NCI-H1417 (cell line): ENCODE measurements at regions not wholly inside any gene's neighbourhood (a gene's known extent, or its start where the extent isn't known, plus 50 kb on each side); places are given as distances from the start of the nearest gene placed in this dataset.
A peak's percentile ranks its signal among the peaks of the same experiment; 100 is the strongest.

Experiments used
- DNase-seq, 3 experiments: peaks; one replicate each; lab custom pipeline; 2025; lab: John Stamatoyannopoulos, UW

DNA sequence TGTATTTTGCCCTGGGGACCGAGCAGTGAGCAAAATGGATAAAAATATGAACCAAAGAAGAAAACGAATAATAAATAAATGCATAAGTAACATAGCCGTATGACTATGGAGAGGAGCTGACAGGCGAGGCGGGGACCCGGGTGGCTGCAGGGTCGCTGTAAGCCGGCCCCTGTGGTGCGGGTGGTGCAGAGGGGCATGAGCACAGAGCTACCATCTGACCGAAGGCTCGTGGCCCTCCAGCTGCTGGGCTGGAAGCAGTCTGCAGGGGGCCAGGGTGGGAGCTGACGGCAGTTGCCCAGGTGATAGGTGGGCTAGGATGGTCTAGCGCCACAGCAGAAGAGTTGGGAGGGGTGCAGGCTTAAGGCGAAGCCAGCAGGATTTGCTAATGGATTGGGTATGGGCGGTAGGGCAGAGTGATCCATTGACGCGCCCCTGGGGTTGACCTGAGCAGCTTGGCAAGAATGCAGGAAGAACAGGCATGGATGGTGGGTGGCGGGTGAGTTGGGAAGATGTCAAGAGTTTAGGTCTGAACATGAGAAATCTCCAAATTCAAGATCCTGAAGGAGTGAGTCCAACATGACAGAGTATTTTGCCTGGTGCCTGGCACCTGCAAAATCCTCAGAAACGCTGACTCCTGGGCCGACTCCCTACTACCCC is 228.0 kb downstream of the FOXL1 start:
- no peak for DNase-seq

DNA sequence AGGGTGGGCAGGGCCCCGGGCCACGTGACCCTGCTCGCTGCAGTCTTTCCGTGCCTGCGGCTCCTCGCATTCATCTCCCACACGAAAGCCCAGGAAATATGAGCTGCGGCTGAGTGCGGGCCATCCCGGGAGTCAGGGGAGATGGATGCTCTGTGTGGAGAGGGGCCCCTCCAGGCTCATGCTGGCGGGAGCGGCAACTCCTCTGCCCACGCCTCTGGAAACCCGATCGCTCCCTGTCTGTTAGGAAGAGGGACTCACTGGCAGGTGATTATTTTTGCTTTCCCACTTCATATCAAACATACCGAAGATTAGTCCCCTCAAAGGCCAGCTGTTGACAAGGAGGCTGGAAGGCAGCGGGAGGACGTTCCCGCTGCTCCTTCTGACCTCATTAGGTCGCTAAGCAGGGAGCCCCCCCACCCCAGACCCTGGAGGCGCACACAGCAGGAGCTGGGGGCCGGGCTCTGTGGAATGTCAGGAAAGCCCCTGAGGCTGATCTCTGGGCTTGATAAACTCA is 228.5 kb downstream of the FOXL1 start:
- peak in 1 of 3 experiments; percentile 19 for DNase-seq

DNA sequence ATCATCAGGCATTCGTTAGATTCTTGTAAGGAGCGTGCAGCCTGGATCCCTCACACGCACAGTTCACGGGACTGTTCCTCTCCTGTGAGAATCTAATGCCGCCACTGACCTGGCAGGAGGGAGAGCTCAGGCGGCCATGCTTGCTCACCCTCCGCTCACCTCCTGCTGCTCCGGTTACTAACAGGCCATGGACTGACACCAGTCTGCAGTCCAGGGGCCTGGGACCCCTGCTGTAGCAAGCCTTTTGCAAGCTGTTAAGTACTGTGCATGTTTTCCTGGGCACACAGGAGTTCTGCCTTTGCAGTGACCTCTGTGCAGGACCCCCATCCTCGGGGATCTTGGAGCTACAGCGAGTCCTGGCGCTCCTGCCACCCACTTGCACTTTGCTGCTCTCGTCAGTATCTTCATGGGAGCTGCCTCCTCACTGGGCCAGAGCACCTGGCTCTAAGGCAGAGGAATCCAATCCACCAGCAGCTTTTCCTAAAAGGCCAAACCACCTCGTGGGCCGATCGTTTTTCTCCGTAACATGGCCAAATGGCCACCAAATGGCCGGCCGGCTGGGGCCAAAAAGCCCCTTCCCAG is 230.6 kb downstream of the FOXL1 start:
- DNase-seq: no peak

DNA sequence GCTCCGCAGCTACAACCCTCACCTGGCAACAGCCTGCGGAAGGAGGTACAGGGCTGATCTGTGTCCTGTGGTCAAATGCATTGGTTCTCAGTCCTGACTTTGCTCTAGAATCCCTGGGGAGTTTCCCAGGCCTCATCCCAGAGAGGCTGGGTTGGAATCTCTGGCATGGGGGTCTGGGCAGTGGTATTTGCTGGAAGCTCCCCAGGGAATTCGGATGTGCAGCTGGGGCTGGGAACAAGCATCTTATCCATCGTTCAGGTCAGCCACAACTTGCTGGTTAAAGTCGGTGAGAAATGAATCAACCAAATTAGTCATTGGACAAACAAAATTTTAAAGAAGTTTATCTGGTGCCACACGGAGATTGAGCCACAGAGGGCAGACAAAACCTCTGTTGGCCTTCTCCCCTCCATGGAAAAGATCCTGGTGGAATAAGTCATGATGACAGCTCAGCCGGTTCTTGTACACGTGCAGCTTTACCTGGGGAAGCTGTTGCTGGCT is 231.2 kb downstream of the FOXL1 start:
- no peak for DNase-seq

DNA sequence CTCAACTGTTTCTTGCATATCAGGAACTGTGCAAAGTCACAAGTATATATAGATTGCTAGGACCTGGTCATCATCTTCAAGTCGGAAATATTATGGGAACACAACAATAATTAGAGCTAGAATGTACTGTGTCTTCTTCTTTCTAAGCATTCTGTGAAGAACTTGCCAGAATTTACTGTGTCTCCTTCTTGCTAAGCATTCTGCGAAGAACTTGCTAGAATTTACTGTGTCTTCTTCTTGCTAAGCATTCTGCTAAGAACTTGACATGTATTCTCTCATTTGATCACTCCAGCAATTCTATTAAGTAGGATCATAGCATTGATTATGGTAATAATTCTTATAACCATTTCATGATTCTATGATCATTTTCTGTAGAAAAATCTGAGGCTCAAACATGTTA is 231.7 kb downstream of the FOXL1 start:
- no peak for DNase-seq

DNA sequence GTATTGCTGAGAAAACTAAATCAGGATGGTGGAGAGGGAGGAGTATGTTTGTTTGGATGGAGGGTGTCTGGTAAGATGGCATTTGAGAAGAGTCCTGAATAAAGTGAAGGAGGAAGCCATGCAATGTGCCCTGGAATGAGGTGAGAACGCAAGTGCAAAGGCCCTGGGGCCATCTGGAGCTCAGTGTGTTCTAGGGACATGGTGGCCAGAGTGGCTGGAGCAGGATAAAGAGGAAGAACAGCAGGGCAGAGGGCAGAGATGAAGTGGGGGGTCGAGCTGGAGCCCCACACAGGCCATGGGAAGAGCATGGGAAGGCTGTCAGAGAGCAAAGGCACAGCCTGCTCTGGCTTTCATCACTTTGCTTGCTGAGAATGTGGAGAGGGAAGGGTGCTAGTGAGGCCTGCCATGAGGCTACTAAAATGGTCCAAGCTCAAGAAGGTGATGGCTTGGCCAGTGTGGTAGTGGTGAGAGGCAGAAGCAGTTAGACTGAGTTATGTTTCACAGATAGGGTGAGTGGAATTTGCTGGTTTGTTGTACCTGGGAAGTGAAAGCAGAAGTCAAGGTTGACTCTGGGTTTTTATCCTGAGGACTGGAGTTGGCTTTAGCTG is 234.1 kb downstream of the FOXL1 start:
- DNase-seq: no peak

DNA sequence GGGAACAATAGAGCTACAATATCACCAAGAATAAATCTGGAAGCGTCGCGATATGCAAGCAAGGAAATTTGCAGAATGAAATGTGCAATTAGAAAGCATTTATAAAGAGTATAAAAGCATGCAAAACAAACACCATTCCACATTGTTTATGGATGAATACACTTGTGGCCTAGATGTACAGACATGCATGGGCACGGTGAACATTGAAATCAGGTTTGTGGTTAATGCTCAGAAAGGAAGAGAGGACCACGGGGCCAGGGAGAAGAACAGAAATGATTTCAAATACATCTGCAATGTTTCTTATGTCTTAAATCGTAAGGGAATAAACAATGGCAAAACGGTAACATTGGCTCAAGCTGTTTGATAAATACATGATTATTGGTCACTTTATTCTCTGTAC is 235.9 kb downstream of the FOXL1 start:
- DNase-seq: no peak

DNA sequence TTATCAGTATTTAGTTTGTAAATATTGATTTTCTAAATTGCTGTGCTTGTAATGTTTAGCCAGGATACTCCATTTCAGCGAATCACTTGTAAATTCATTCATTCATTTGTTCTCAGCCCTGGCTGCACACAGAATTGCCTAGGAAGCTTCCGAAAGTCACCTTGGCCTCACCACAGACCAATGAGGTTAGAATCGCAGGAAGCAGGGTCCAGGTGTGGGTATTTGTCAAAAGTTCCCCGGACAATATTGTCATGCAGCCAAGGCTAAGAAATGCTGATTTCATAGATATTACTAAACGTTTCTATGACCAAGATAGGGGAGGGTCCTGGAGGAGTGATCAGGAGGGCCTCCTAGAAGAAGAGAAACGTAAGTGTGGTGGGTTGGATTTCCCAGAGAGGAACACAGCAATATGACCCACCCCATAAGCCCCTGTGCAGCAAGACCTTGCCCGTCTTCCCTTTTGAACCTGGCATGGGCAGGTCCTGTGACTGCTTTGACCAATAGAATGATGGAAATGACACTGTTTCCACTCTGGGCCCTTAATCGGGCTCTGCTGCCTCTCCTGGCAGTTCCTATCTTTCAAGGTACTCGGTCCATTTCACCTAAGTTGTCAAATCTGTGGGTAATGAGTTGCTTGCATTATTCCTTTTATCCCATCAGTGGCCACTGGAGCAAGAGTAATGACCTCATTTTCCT is 238.7 kb downstream of the FOXL1 start:
- DNase-seq: no peak

DNA sequence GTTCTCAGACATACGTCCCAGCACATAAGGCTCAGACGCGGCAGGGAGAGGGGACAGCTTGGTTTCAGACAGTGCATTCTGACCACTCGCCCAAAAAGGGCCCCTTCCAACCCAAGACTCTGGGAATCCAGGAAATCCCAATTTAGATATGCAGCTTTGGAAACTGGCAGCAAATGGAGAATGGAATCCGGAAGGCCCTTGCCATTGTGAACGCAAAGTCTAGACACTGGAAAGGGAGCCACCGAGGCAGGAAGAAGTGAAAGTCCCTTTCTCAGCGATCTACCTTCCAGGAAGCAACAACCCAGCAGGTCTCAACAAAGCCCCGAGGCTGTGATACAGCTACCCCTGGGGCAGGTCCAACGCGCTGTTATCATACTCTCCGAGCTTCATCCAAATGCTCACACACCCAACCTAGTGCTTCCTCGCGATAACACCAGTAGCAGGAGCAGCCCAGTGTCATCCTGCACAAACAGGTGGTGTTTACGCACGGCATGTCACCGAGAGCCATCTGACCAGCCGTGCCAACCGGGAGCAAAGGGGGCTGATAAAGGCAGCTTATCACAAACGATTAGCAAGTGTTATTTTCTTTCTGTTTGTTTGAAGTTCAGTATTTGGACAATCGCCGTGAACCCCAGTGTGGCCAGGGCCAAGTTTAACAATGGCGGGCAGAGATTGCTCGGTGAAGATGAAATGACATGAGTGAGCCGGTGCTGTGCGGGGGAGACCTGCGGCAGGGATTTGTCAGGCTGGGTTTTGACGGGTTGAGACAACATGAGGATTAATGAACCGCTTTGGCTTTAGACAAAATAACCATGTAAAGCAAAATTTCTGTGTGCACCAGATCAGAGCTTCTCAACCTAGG is 240.6 kb downstream of the FOXL1 start:
- peak in 1 of 3 experiments; percentile 33 for DNase-seq

DNA sequence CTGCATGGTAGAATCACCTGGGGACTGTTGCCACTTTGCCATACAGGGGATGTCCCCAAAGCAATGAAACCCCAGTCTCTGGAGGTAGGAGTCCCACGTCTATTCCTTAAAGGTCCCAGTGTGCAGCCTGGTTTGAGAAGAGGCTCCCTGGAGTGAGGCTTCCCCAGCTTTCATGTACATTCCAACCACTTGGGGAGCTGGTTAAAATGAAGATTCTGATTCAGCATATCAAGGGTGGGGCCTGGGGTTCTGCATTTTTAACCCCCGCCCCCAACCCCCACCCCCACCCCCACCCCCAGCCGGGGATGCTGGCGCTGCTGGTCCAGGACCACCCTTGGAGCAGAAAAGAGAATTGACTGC is 241.2 kb downstream of the FOXL1 start:
- DNase-seq: no peak

DNA sequence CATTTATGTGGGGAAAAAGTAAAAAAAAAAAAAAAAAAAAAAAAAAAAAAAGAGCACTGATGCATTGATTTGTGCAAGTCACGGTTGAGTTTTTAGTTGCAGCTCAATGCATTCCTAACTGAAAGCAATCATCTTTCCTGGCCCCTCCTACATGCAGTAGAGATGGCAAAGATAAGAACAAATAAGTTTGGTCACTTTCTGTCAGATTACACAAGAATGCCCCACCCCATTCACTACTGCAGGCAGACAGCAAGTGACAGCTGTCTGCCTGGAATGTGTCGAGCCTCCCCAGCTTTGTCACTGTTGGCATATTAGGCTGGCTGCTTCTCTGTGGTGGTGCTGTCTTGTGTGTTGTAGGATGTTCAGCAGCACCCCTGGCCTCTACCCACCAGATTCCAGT is 243.5 kb downstream of the FOXL1 start:
- no peak for DNase-seq

DNA sequence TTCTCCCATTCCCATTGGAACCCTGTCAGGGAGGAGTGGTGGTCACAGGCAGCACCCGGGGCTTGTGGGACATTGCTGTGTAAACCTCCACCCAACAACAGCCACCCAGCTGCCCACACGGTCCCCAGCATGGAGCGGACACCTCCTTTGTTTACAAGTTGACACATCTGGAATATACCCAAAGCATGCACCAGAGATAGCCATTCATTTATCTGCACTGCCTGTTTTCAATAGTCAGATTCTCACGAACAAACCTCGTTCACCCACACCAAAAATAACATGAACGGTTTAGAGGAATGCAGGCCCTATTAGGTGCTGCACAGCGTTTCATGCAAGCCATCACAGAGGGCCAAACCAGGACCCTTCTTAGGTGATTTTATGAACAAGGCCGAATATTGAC is 244.8 kb downstream of the FOXL1 start:
- DNase-seq: no peak

DNA sequence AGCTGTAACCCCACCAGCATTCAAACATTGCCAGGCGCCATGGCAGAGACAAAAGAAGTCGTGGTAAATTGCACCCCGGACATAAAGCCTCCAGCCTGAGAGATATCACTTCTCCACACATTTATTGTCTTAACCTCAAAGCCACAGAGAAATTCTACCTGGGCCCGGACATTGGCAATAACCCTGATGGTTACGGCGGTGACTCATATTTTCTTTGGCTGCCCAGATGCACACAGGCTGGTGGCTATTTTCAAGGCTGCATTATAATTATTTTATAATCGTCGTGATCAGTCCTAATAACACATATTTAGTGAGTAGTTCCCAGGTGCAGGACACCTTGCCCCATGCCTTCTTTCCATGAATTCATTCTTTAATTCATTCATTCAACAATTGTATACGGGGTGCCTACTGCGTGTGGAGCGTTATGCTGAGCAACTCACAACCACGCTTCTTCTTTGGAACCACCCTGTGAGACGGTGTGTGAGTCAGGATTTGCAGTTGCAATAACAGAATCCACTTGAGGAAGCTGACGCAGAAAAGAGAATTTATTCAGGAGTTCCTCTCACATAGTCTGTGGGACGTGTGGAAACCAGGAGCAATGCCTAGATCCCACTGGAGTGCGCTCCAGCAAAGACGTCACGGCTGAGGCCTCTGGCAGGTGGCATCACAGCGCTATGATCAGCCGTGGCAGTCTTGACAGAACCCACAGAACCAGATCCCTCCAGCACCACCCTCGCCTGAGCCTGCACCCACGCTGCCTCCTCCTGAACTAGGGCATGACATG is 245.7 kb downstream of the FOXL1 start:
- no peak for DNase-seq

DNA sequence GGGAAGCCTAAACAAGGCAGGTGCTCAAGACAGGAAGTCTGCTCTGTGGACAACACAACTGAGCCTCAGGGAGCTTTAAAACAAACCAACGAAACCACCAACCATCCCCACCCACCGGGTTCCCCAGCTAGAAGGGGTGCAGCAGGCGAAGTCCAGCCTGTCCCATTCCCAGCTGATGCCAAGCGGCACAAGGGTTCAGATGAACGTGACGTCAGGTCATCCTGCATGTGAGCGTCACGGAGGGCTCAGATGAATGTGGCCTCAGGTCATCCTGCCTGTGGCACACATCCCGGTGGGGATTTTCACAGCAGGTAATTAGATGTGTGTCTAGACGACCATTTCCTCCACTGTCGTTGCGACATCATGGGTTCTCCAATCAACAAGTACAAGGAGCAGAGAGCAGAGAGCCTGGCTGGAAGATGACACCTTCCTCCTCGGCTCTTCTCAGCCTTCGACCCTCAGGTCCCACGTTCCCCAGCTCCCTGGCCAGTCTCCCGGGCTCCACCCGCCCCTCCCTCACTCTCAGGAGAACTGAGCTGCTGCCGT is 246.5 kb downstream of the FOXL1 start:
- peak in 1 of 3 experiments; percentile 43 for DNase-seq

DNA sequence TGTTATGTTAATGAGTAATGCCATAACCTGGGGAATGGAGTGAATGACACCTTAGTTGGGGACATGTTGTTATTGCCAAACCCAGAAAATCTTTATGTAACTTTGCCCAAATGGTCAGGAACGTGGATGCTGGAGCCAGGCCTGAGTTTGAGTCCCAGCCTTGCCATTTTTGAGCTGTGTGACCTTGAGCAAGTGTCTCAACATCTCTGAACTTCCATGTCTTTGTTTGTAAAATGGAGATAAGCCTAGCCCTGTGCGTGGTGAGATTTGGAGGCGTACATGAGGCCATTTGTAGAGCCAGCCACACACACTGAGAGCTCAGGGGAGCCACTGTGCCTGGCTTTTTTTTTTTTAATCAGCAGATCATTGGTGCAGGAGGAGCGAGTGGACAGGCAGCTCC is 247.3 kb downstream of the FOXL1 start:
- DNase-seq: no peak

DNA sequence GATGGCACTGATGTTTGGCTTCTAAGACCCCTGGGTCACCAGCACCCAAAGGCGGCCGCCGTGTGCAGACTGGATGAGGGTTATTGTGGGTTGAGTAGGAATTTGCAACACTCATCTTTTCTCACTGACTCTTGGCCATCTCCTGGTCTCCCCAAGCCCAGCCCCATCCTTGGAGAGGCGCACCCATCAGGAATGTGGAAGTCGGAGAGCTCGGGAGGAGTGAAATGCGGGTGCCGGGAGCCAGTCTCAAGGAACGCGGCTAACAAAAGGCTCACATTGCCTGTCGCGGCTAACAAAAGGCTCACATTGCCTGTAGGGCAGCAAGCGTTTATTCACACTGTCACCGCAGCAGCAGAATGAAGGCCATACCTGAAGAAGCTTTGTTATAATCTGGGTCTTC is 248.6 kb downstream of the FOXL1 start:
- peak in 1 of 3 experiments; percentile 12 for DNase-seq

DNA sequence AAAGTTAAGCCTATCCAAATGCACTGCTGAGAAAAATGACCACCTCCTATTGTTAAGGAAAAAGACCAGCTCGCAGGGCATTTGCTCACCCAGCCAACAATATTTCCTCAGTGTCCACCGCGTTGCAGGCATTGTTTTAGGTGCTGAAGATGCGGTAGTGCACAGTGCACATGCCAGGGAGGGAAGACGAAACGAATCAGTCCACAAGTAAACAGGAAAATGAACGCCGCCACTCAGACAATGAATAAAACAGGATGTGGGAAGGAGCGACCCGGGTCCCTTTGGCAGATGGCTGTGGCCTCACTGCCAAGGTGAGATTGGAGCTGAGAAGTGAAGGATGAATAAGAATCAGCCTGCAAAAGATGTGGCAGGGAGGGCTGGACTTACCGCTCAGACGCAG is 249.2 kb downstream of the FOXL1 start:
- peak in 1 of 3 experiments; percentile 12 for DNase-seq

DNA sequence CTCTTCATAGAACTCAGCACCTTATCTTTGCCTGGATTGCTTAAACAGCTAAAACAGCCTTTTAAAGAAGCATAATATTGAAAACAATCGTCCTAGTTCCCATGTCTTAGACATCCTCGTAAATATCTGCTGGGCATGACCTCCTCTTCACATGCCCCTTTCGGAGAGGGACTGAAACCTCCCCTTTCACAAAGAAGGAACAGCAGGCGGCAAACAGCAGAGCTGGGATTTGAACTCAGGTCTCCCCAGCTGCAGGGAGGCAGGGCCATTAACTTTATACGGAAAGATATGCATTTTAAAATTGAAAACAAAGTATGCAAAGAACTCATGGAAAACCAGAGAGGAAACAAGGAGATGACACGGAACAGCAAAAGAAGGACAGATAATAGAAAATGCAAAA is 249.9 kb downstream of the FOXL1 start:
- no peak for DNase-seq

DNA sequence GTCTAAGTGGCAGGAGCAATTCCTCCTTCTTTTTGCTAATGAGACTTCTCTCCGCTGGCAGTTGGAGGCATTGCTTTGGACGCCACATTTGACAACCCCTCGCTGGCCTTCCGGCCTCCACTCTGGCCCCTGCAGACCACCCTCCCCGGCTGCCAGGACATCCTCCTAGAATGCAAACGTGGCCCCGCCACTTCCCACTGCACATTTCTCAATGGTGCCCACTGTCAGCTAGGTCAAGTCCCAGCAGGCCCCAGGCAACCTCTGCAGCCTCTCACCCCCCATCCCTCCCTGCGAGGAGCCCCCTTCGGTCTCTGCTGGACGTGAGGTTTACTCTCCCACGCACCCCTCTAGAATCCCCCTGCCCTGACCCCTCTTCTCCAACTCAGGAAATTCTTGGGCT is 250.3 kb downstream of the FOXL1 start:
- DNase-seq: no peak

DNA sequence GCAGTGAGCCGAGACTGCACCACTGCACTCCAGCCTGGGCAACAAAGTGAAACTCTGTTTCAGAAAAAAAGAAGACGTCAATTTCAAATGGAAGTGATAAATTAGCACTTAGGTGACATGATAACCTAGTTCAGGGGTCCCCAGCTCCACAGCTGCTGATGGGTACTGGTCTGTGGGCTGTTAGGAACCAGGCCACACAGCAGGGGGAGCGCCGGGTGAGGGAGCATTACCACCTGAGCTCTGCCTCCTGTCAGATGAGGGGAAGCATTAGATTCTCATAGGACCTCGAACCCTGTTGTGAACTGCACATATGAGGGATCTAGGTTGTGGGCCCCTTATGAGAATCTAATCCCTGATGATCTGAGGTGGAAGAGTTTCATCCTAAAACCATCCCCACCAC is 253.0 kb downstream of the FOXL1 start:
- DNase-seq: no peak

DNA sequence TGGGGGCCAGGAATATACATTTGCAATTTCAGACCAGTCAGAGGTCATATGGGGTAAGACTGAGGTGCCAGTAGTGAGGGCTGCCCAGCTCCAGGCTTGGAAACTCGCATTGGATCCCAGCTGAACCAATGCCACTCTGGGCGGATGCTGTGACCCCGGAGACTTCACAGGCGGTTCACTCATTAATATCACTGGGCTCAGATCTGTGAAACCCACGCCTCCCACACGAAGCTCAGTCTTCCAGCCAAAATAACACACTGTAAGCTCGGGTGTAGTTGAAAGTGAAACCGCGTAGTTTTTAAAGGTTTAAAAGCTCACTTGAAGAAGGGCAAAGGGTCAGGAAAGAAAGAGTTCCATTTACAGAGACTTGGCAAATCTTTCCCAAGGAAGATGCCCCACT is 254.8 kb downstream of the FOXL1 start:
- no peak for DNase-seq
